HFFc6 (cell line): ENCODE measurements at regions not wholly inside any gene's neighbourhood (a gene's known extent, or its start where the extent isn't known, plus 50 kb on each side); places are given as distances from the start of the nearest gene placed in this dataset.

Experiments used
- DNase-seq: peaks from one replicate; pipeline ENCODE4 v3.0.0-alpha.2; 2018
- H3K27ac Mint-ChIP-seq: 2 replicates; pipeline ENCODE4 v1.8.0; 2020; ENCODE audit warnings: mild to moderate bottlenecking, mixed read lengths
- H3K27me3 Mint-ChIP-seq: 2 replicates; pipeline ENCODE4 v1.8.0; 2021; ENCODE audit warnings: mild to moderate bottlenecking, moderate library complexity, mixed read lengths; ENCODE audit not compliant: insufficient read depth
- H3K36me3 Mint-ChIP-seq: 2 replicates; pipeline ENCODE4 v1.8.0; 2021; ENCODE audit warnings: low read depth, mixed read lengths
- H3K4me1 Mint-ChIP-seq: 2 replicates; pipeline ENCODE4 v1.8.0; 2020; ENCODE audit warnings: low read depth, mixed read lengths
- H3K4me3 Mint-ChIP-seq: 2 replicates; pipeline ENCODE4 v1.8.0; 2020; ENCODE audit warnings: mild to moderate bottlenecking, moderate library complexity, mixed read lengths
- H3K9me3 Mint-ChIP-seq: 2 replicates; pipeline ENCODE4 v1.8.0; 2020; ENCODE audit warnings: mild to moderate bottlenecking, mixed read lengths
- TF ChIP-seq, protein P1 (sequence below): fragments of 200-600 bp; sonication (generic); IDR thresholded peaks from 2 replicates; pipeline ENCODE4 v1.5.0; 2021; ENCODE audit warnings: antibody characterized with exemption, mild to moderate bottlenecking

DNA sequence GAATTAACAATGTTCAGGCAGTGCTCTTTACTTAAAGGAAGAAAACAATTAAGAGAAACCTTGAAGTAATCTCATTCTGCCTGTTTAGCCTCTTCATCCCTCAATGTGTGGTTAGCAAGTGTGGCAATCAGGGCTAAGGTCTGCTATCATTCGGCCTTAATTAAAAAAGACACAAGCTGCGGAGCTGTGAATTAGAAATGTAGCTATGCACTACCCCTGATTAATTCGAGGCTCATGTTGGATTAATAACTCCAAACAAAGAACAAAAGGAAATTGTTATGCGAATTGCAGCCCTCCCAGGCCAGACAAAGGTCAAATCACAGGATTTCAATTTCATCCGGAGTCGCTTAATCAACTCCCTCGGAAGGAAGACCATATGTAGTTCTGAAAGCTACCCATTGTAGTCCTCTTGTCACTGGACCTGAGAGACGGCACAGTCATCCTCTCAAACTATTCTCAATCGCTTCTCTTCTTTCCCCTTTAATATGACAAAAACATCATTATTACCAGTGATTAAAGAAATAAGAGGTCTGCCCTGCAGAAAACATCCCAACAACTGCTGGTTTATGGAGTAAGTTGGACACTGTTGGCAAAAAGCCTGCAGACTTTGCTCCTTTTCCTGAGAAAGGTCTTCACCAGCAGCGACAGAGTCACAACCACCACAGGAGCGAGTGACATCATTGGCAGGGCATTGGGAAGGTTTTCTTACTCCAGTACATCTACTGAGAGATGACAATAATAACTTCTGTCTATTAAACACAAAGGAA, 71.1 kb upstream of the SOX5 start:
- no peaks in the 10 kb centered on the region; the same call in 1 of the 2 replicates for H3K27me3 Mint-ChIP-seq
- peaks cover 48% of the 10 kb centered on the region for H3K9me3 Mint-ChIP-seq
- H3K4me3 Mint-ChIP-seq: no peak overlapping the region
- TF ChIP-seq, protein P1, sequence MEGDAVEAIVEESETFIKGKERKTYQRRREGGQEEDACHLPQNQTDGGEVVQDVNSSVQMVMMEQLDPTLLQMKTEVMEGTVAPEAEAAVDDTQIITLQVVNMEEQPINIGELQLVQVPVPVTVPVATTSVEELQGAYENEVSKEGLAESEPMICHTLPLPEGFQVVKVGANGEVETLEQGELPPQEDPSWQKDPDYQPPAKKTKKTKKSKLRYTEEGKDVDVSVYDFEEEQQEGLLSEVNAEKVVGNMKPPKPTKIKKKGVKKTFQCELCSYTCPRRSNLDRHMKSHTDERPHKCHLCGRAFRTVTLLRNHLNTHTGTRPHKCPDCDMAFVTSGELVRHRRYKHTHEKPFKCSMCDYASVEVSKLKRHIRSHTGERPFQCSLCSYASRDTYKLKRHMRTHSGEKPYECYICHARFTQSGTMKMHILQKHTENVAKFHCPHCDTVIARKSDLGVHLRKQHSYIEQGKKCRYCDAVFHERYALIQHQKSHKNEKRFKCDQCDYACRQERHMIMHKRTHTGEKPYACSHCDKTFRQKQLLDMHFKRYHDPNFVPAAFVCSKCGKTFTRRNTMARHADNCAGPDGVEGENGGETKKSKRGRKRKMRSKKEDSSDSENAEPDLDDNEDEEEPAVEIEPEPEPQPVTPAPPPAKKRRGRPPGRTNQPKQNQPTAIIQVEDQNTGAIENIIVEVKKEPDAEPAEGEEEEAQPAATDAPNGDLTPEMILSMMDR: no peak
- DNase-seq: no peak
- H3K36me3 Mint-ChIP-seq: peaks cover 4% of the 10 kb centered on the region; the same call in 1 of the 2 replicates
- H3K4me1 Mint-ChIP-seq: no peaks in the 10 kb centered on the region
- H3K27ac Mint-ChIP-seq: no peak overlapping the region

DNA sequence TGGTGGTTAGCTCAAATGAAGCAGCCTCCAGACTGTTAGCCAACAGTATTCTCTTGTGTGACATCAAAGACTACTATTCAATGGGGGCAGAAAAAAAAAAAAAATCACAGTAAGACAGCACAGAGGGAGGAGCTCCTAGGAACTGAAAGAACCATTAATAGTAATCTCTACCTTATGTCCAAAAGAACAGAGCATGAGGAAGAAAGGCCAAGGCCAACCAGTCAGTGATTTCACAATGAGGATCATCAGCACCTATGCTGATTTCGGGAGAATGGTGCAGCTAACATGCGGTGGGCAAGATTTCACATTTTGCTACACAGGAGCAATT, 66.3 kb upstream of the SOX5 start:
- H3K36me3 Mint-ChIP-seq: peaks cover 4% of the 10 kb centered on the region; the same call in 1 of the 2 replicates
- no peak overlapping the region for H3K27ac Mint-ChIP-seq
- H3K4me3 Mint-ChIP-seq: no peak overlapping the region
- H3K9me3 Mint-ChIP-seq: peaks cover 45% of the 10 kb centered on the region
- TF ChIP-seq, protein P1: no peak
- no peak for DNase-seq
- no peaks in the 10 kb centered on the region for H3K4me1 Mint-ChIP-seq
- no peaks in the 10 kb centered on the region; the same call in 1 of the 2 replicates for H3K27me3 Mint-ChIP-seq

DNA sequence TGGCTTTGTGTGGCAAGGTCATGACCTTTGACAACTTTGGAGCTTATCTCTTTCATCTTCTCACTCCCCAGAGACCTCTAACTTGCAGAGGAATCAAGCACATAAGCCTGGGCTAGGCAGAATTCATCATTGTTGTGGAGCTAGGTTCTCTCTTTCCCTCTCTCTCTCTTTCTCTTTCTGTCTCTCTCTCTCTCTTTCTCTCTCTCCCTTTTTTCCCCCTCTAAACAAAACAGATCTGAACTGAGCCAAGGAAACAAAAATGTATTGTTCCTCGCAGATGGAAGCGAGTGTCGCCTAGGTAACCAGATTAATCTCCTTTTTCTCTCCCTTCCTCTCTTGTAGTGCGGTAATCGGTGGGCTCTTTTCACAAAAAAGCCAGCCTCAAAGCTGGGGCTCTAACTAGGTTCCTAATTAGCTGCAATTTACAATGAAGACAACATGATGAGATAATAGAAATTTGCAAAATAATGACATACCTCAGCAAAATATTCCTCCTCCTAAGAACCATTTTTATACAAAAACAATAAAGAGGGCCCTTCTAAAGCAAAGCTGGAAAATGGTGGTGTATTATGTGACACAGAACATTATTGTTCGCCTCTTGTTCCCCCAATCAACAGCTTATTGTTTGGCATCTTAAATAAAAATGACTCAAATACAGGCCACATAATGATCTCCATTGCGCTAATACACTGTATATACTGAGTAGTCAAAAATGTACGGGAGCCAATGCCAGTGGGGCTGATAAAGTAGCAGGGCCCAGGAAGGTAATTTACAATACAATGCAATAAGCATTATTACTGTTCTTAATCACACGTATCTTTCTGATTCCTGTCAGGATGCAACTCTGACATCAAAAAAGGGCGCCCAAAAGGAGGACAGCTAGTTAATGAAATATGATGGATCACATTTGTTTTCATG, 65.7 kb upstream of the SOX5 start:
- Mint-ChIP-seq H3K36me3 (peaks cover 4% of the 10 kb centered on the region; the same call in 1 of the 2 replicates), H3K4me1 (no peaks in the 10 kb centered on the region), H3K27me3 (no peaks in the 10 kb centered on the region; the same call in 1 of the 2 replicates), H3K27ac (no peak overlapping the region), H3K9me3 (peaks cover 43% of the 10 kb centered on the region), H3K4me3 (no peak overlapping the region)
- DNase-seq: no peak
- TF ChIP-seq, protein P1: no peak

DNA sequence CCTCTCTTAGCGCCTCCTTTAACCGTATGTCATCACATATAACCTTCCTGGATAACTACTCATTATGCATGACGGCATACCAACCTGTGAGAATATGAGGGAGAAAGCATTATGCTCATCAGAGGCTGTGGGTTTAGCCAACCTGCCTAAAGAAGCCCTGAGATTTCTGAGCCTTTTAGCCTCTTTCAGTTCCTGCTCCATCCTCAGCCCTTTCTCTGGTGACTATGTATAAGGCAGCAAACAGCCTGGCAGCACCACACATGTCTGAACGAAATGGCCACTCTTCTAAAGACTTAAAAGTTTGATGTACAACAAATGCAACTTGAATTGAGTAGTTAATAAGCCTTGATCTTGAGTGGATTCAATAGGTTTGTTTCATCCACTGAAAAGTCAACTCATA, 64.8 kb upstream of the SOX5 start:
- peaks cover 4% of the 10 kb centered on the region; the same call in 1 of the 2 replicates for H3K36me3 Mint-ChIP-seq
- H3K27ac Mint-ChIP-seq: no peak overlapping the region
- H3K4me1 Mint-ChIP-seq: no peaks in the 10 kb centered on the region
- no peak for DNase-seq
- TF ChIP-seq, protein P1: no peak
- H3K4me3 Mint-ChIP-seq: no peak overlapping the region
- no peaks in the 10 kb centered on the region; the same call in 1 of the 2 replicates for H3K27me3 Mint-ChIP-seq
- peaks cover 45% of the 10 kb centered on the region for H3K9me3 Mint-ChIP-seq

DNA sequence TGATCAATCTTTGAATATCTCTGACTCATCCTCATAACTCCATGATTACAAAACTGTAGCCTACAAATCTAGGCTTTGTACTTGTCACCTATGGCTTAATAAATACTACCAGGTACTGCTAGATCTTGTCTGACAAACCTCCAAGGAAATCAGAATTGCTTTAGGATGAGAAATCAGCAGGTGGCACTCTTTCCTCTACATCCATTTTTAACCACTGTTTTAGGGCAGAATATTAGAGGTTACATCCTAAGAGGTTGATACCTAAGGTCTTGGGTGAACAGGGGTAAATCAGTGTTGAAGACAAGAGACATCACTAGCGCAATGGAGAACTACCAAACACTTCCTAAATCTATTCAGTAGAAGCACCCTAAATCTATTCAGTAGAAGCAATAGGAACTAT, 63.1 kb upstream of the SOX5 start:
- no peaks in the 10 kb centered on the region; the same call in 1 of the 2 replicates for H3K36me3 Mint-ChIP-seq
- TF ChIP-seq, protein P1: no peak

More for the DNA sequence above, 63.1 kb upstream of the SOX5 start:
- H3K4me1 Mint-ChIP-seq: no peaks in the 10 kb centered on the region
- no peaks in the 10 kb centered on the region; the same call in 1 of the 2 replicates for H3K27me3 Mint-ChIP-seq
- peaks cover 43% of the 10 kb centered on the region for H3K9me3 Mint-ChIP-seq
- no peak for DNase-seq
- no peak overlapping the region for H3K4me3 Mint-ChIP-seq
- H3K27ac Mint-ChIP-seq: no peak overlapping the region
